ENCODE measurements at regions not wholly inside any gene's neighbourhood (a gene's known extent, or its start where the extent isn't known, plus 50 kb on each side); places are given as distances from the start of the nearest gene placed in this dataset.

- no peak for DNase-seq
- H3K4me1 ChIP-seq = no peaks in the 10 kb centered on the region
- H3K9me3 ChIP-seq = no peaks in the 10 kb centered on the region
- intact Hi-C loops (cut with DNase I; ENCODE audit: low total_unique reads) = no loop called here
- H3K27ac ChIP-seq = no peak overlapping the region
- no peaks in the 10 kb centered on the region for H3K36me3 ChIP-seq
- 61 to 90% (median 75%) methylated on average over 1 of the region's 1 CpG for WGBS, 5 donors
- TF ChIP-seq POLR2A (IDR thresholded peaks at IDR 0.05) (no peak), CTCF (IDR thresholded peaks at IDR 0.05 in 8 of 11, conservative IDR thresholded peaks at IDR 0.05 in 3 of 11) (no peak), POLR2AphosphoS5 (IDR thresholded peaks at IDR 0.05) (no peak)
- H3K4me3 ChIP-seq = no peak overlapping the region
- no peaks in the 10 kb centered on the region for H3K27me3 ChIP-seq (replicated peaks in 1 of 7)
Observed at GRCh38 chr2:212712991-212713390, 174.4 kb upstream of the ERBB4 start.

GRCh38 chr2:212712466-212712865, 173.9 kb upstream of the ERBB4 start:
- Histone ChIP-seq H3K9me3 (no peaks in the 10 kb centered on the region), H3K4me1 (no peaks in the 10 kb centered on the region), H3K36me3 (no peaks in the 10 kb centered on the region), H3K27me3 (replicated peaks in 1 of 7) (no peaks in the 10 kb centered on the region), H3K27ac (no peak overlapping the region), H3K4me3 (no peak overlapping the region)
- no peak for DNase-seq
- TF ChIP-seq CTCF (IDR thresholded peaks at IDR 0.05 in 8 of 11, conservative IDR thresholded peaks at IDR 0.05 in 3 of 11) (no peak), POLR2A (IDR thresholded peaks at IDR 0.05) (no peak), POLR2AphosphoS5 (IDR thresholded peaks at IDR 0.05) (no peak)
- intact Hi-C loops (cut with DNase I; ENCODE audit: low total_unique reads) = no loop called here
- 71 to 84% (median 80%) methylated on average over 5 of the region's 5 CpGs for WGBS, 5 donors

- DNase-seq = no peak
- H3K27ac ChIP-seq = no peak overlapping the region
- intact Hi-C loops (cut with DNase I; ENCODE audit: low total_unique reads) = no loop called here
- no peaks in the 10 kb centered on the region for H3K36me3 ChIP-seq
- peaks cover 0 to 2% (median 0%) of the 10 kb centered on the region in 7 donors for H3K27me3 ChIP-seq (replicated peaks in 1 of 7)
- WGBS, 5 donors = 72 to 92% (median 81%) methylated on average over 3 of the region's 3 CpGs
- no peaks in the 10 kb centered on the region for H3K4me1 ChIP-seq
- no peaks in the 10 kb centered on the region for H3K9me3 ChIP-seq
- no peak overlapping the region for H3K4me3 ChIP-seq
- no peak for TF ChIP-seq CTCF (IDR thresholded peaks at IDR 0.05 in 8 of 11, conservative IDR thresholded peaks at IDR 0.05 in 3 of 11)
- no peak for TF ChIP-seq POLR2A (IDR thresholded peaks at IDR 0.05)
- no peak for TF ChIP-seq POLR2AphosphoS5 (IDR thresholded peaks at IDR 0.05)
Observed at GRCh38 chr2:212711856-212712255, 173.3 kb upstream of the ERBB4 start.

- Histone ChIP-seq H3K27me3 (replicated peaks in 1 of 7) (peaks cover 0 to 3% (median 0%) of the 10 kb centered on the region in 7 donors), H3K4me1 (no peaks in the 10 kb centered on the region), H3K9me3 (no peaks in the 10 kb centered on the region), H3K36me3 (no peaks in the 10 kb centered on the region), H3K4me3 (no peak overlapping the region), H3K27ac (no peak overlapping the region)
- TF ChIP-seq POLR2AphosphoS5 (IDR thresholded peaks at IDR 0.05) (no peak), CTCF (IDR thresholded peaks at IDR 0.05 in 8 of 11, conservative IDR thresholded peaks at IDR 0.05 in 3 of 11) (no peak), POLR2A (IDR thresholded peaks at IDR 0.05) (no peak)
- WGBS, 5 donors = 73 to 91% (median 78%) methylated on average over 3 of the region's 3 CpGs
- no peak for DNase-seq
- intact Hi-C loops (cut with DNase I; ENCODE audit: low total_unique reads) = no loop called here
Observed at GRCh38 chr2:212709280-212709679, 170.7 kb upstream of the ERBB4 start.

All from spleen (tissue), 11 donors.